ENCODE measurements at regions not wholly inside any gene's neighbourhood (a gene's known extent, or its start where the extent isn't known, plus 50 kb on each side); places are given as distances from the start of the nearest gene placed in this dataset.

DNA sequence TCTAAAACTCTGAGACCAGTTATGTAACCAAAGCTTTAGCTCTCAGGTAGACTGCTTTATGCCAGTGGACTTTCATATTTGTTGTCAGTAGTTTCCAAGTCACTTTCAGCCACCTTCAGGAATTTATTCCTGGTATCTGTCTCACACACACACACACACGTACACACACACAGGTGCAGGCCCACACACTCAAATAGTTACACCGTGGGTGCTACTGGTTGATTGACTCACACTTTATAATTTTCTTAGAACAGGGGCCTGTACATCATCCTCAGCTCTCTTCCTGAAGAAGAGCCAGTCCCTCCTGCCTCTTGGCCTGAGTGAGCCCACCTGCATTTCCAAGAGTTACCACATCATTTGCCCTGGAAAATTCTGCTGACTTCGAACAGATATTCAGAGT lies 555.2 kb downstream of the SOX6 start:
- H3K27ac ChIP-seq, result no peak overlapping the region
- TF ChIP-seq POLR2AphosphoS5 (IDR thresholded peaks at IDR 0.05) (no peak), POLR2A (IDR thresholded peaks at IDR 0.05) (no peak), EP300 (IDR thresholded peaks at IDR 0.05) (no peak)
- TF ChIP-seq, protein P1, sequence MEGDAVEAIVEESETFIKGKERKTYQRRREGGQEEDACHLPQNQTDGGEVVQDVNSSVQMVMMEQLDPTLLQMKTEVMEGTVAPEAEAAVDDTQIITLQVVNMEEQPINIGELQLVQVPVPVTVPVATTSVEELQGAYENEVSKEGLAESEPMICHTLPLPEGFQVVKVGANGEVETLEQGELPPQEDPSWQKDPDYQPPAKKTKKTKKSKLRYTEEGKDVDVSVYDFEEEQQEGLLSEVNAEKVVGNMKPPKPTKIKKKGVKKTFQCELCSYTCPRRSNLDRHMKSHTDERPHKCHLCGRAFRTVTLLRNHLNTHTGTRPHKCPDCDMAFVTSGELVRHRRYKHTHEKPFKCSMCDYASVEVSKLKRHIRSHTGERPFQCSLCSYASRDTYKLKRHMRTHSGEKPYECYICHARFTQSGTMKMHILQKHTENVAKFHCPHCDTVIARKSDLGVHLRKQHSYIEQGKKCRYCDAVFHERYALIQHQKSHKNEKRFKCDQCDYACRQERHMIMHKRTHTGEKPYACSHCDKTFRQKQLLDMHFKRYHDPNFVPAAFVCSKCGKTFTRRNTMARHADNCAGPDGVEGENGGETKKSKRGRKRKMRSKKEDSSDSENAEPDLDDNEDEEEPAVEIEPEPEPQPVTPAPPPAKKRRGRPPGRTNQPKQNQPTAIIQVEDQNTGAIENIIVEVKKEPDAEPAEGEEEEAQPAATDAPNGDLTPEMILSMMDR (IDR thresholded peaks at IDR 0.05), result no peak
- no peaks in the 10 kb centered on the region for H3K9me3 ChIP-seq
- no peak overlapping the region for H3K4me3 ChIP-seq
- no peak for DNase-seq
- no peaks in the 10 kb centered on the region for H3K4me1 ChIP-seq
- no peaks in the 10 kb centered on the region for H3K36me3 ChIP-seq
- H3K27me3 ChIP-seq, result no peaks in the 10 kb centered on the region
- 78 to 84% methylated on average over 3 of the region's 3 CpGs for WGBS, 2 donors
- intact Hi-C loops (cut with DNase I), result no loop called here

- Histone ChIP-seq H3K9me3 (no peaks in the 10 kb centered on the region), H3K27me3 (no peaks in the 10 kb centered on the region), H3K27ac (no peak overlapping the region), H3K4me1 (no peaks in the 10 kb centered on the region), H3K36me3 (no peaks in the 10 kb centered on the region), H3K4me3 (no peak overlapping the region)
- no peak for TF ChIP-seq POLR2AphosphoS5 (IDR thresholded peaks at IDR 0.05)
- TF ChIP-seq POLR2A (IDR thresholded peaks at IDR 0.05), result no peak
- TF ChIP-seq, protein P1 (IDR thresholded peaks at IDR 0.05), result no peak
- TF ChIP-seq EP300 (IDR thresholded peaks at IDR 0.05), result no peak
- DNase-seq, result no peak
- WGBS, 2 donors, result 88 to 92% methylated on average over 5 of the region's 5 CpGs
- intact Hi-C loops (cut with DNase I), result no loop called here
These were observed 554.7 kb downstream of the SOX6 start for GRCh38 chr11:15801616-15802015.

DNA sequence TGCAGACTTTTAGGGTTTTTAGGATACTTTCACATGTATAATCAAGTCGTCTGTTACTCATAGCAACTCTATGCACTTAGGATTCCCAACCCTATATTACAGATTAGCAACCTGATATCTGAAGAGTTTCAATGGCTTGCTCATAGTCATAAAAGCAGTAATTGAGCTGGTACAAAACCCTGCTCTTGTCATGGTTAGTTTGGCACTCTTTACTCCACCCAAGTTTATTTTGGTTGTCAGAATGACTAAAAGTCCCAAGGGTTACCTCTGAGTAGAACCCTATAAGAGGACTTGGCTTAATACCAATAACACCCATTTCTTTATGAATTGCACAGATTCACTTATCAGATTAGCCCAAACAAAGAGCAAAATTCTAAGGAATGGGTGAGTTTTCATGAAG lies 550.6 kb downstream of the SOX6 start:
- TF ChIP-seq POLR2A (IDR thresholded peaks at IDR 0.05) (no peak), EP300 (IDR thresholded peaks at IDR 0.05) (no peak), POLR2AphosphoS5 (IDR thresholded peaks at IDR 0.05) (no peak)
- TF ChIP-seq, protein P1 (IDR thresholded peaks at IDR 0.05), result no peak
- 39 to 68% methylated on average over 1 of the region's 1 CpG for WGBS, 2 donors
- intact Hi-C loops (cut with DNase I), result no loop called here

GRCh38 chr11:15806217-15806616 lies 550.1 kb downstream of the SOX6 start:
- no peak for TF ChIP-seq POLR2A (IDR thresholded peaks at IDR 0.05)
- TF ChIP-seq, protein P1 (IDR thresholded peaks at IDR 0.05), result no peak
- TF ChIP-seq POLR2AphosphoS5 (IDR thresholded peaks at IDR 0.05), result no peak
- TF ChIP-seq EP300 (IDR thresholded peaks at IDR 0.05), result no peak
- Histone ChIP-seq H3K36me3 (no peaks in the 10 kb centered on the region), H3K9me3 (no peaks in the 10 kb centered on the region), H3K4me3 (no peak overlapping the region), H3K27me3 (no peaks in the 10 kb centered on the region), H3K27ac (no peak overlapping the region), H3K4me1 (no peaks in the 10 kb centered on the region)
- DNase-seq, result no peak
- intact Hi-C loops (cut with DNase I), result no loop called here
- WGBS, 2 donors, result 91 to 95% methylated on average over 4 of the region's 4 CpGs

More for the DNA sequence above, 550.6 kb downstream of the SOX6 start:
- no peak for DNase-seq
- no peaks in the 10 kb centered on the region for H3K27me3 ChIP-seq
- H3K36me3 ChIP-seq, result no peaks in the 10 kb centered on the region
- H3K9me3 ChIP-seq, result no peaks in the 10 kb centered on the region
- H3K4me3 ChIP-seq, result no peak overlapping the region
- no peaks in the 10 kb centered on the region for H3K4me1 ChIP-seq
- no peak overlapping the region for H3K27ac ChIP-seq

- Histone ChIP-seq H3K4me1 (no peaks in the 10 kb centered on the region), H3K36me3 (no peaks in the 10 kb centered on the region), H3K27ac (no peak overlapping the region), H3K27me3 (no peaks in the 10 kb centered on the region), H3K4me3 (no peak overlapping the region), H3K9me3 (no peaks in the 10 kb centered on the region)
- intact Hi-C loops (cut with DNase I), result no loop called here
- TF ChIP-seq, protein P1 (IDR thresholded peaks at IDR 0.05), result no peak
- TF ChIP-seq POLR2A (IDR thresholded peaks at IDR 0.05) (no peak), POLR2AphosphoS5 (IDR thresholded peaks at IDR 0.05) (no peak), EP300 (IDR thresholded peaks at IDR 0.05) (no peak)
- 87 to 95% methylated on average over 2 of the region's 2 CpGs for WGBS, 2 donors
- DNase-seq, result no peak
These were observed 548.5 kb downstream of the SOX6 start for GRCh38 chr11:15807827-15808226.
